ENCODE measurements at regions not wholly inside any gene's neighbourhood (a gene's known extent, or its start where the extent isn't known, plus 50 kb on each side); places are given as distances from the start of the nearest gene placed in this dataset.

- Histone ChIP-seq H3K9me3 (ENCODE audit: insufficient read depth, low read length) (no peaks in the 10 kb centered on the region), H4K20me1 (ENCODE audit: insufficient read depth, low read length) (no peaks in the 10 kb centered on the region), H3K9ac (ENCODE audit: low read length) (no peak overlapping the region), H3K27me3 (ENCODE audit: low read depth, low read length) (no peaks in the 10 kb centered on the region), H3K79me2 (ENCODE audit: low read length) (no peaks in the 10 kb centered on the region), H3K4me1 (ENCODE audit: low read length) (peaks cover 12% of the 10 kb centered on the region), H2AFZ (ENCODE audit: low read depth, low read length) (no peak overlapping the region), H3K4me3 (ENCODE audit: low read length) (no peak overlapping the region), H3K36me3 (replicated peaks; ENCODE audit: low read depth, low read length) (no peaks in the 10 kb centered on the region), H3K4me2 (ENCODE audit: low read length) (no peak overlapping the region), H3K27ac (ENCODE audit: low read length) (no peak overlapping the region)
- TF ChIP-seq EZH2phosphoT487 (IDR thresholded peaks at IDR 0.05; ENCODE audit: low read depth) = no peak
- no peak for TF ChIP-seq CTCF (IDR thresholded peaks at IDR 0.05; ENCODE audit: low read depth, low read length)
Observed at GRCh38 chr22:19574247-19574646, 50.0 kb upstream of the CLDN5 start.

GRCh38 chr22:19576460-19577421 is 52.5 kb upstream of the CLDN5 start:
- Histone ChIP-seq H4K20me1 (ENCODE audit: insufficient read depth, low read length) (no peaks in the 10 kb centered on the region), H3K36me3 (replicated peaks; ENCODE audit: low read depth, low read length) (no peaks in the 10 kb centered on the region), H3K4me2 (ENCODE audit: low read length) (peak overlapping the region; percentile 14), H3K79me2 (ENCODE audit: low read length) (no peaks in the 10 kb centered on the region), H3K4me3 (ENCODE audit: low read length) (no peak overlapping the region), H3K27me3 (ENCODE audit: low read depth, low read length) (no peaks in the 10 kb centered on the region), H3K9me3 (ENCODE audit: insufficient read depth, low read length) (no peaks in the 10 kb centered on the region), H3K4me1 (ENCODE audit: low read length) (peaks cover 25% of the 10 kb centered on the region), H3K9ac (ENCODE audit: low read length) (no peak overlapping the region), H2AFZ (ENCODE audit: low read depth, low read length) (peak overlapping the region; percentile 45; the same call in 1 of the 2 replicates), H3K27ac (ENCODE audit: low read length) (no peak overlapping the region)
- TF ChIP-seq EZH2phosphoT487 (IDR thresholded peaks at IDR 0.05; ENCODE audit: low read depth) = no peak
- TF ChIP-seq CTCF (IDR thresholded peaks at IDR 0.05; ENCODE audit: low read depth, low read length) = peak; percentile 34; the same call in 1 of the 2 replicates

- Histone ChIP-seq H3K79me2 (ENCODE audit: low read length) (no peaks in the 10 kb centered on the region), H3K9ac (ENCODE audit: low read length) (no peak overlapping the region), H3K27ac (ENCODE audit: low read length) (no peak overlapping the region), H2AFZ (ENCODE audit: low read depth, low read length) (no peak overlapping the region; the same call in 1 of the 2 replicates), H3K27me3 (ENCODE audit: low read depth, low read length) (no peaks in the 10 kb centered on the region), H4K20me1 (ENCODE audit: insufficient read depth, low read length) (no peaks in the 10 kb centered on the region), H3K4me2 (ENCODE audit: low read length) (peak overlapping the region; percentile 14), H3K4me1 (ENCODE audit: low read length) (peaks cover 25% of the 10 kb centered on the region), H3K4me3 (ENCODE audit: low read length) (no peak overlapping the region), H3K9me3 (ENCODE audit: insufficient read depth, low read length) (no peaks in the 10 kb centered on the region), H3K36me3 (replicated peaks; ENCODE audit: low read depth, low read length) (no peaks in the 10 kb centered on the region)
- TF ChIP-seq CTCF (IDR thresholded peaks at IDR 0.05; ENCODE audit: low read depth, low read length) (no peak), EZH2phosphoT487 (IDR thresholded peaks at IDR 0.05; ENCODE audit: low read depth) (no peak)
Observed at GRCh38 chr22:19577422-19577966, 53.3 kb upstream of the CLDN5 start.
